ENCODE measurements at regions not wholly inside any gene's neighbourhood (a gene's known extent, or its start where the extent isn't known, plus 50 kb on each side); places are given as distances from the start of the nearest gene placed in this dataset.
"Not testable (repeated sequence)": the region's sequence is repeated elsewhere in the genome, so short reads cannot be mapped to it uniquely, and the experiment has no call there.

- no peak for DNase-seq (ENCODE audit: low read depth)
- H3K27me3 ChIP-seq (ENCODE audit: control insufficient read depth, insufficient read depth, low read length) = no peaks in the 10 kb centered on the region
- CTCF ChIA-PET = no interaction called here
- no peaks in the 10 kb centered on the region for H3K36me3 ChIP-seq (ENCODE audit: control insufficient read depth, insufficient read depth, low read length)
- H3K4me3 ChIP-seq (ENCODE audit: low read depth, low read length) = no peak overlapping the region
- POLR2A ChIA-PET = no interaction called here
- TF ChIP-seq CTCF (IDR thresholded peaks at IDR 0.05; ENCODE audit: insufficient read depth, low read depth, low read length) = no peak
Measured at GRCh38 chr6:15741405-15741804, 78.6 kb upstream of the DTNBP1 start.

GRCh38 chr6:15739867-15740266 is 77.0 kb upstream of the DTNBP1 start:
- Histone ChIP-seq H3K27me3 (ENCODE audit: control insufficient read depth, insufficient read depth, low read length) (no peaks in the 10 kb centered on the region), H3K36me3 (ENCODE audit: control insufficient read depth, insufficient read depth, low read length) (no peaks in the 10 kb centered on the region), H3K4me3 (ENCODE audit: low read depth, low read length) (no peak overlapping the region)
- no peak for TF ChIP-seq CTCF (IDR thresholded peaks at IDR 0.05; ENCODE audit: insufficient read depth, low read depth, low read length)
- POLR2A ChIA-PET = no interaction called here
- CTCF ChIA-PET = no interaction called here
- DNase-seq (ENCODE audit: low read depth) = no peak

- TF ChIP-seq CTCF (IDR thresholded peaks at IDR 0.05; ENCODE audit: insufficient read depth, low read depth, low read length) = no peak
- ChIA-PET CTCF (no interaction called here), POLR2A (no interaction called here)
- Histone ChIP-seq H3K4me3 (ENCODE audit: low read depth, low read length) (no peak overlapping the region), H3K27me3 (ENCODE audit: control insufficient read depth, insufficient read depth, low read length) (no peaks in the 10 kb centered on the region; the same call in 1 of the 2 replicates), H3K36me3 (ENCODE audit: control insufficient read depth, insufficient read depth, low read length) (no peaks in the 10 kb centered on the region)
- DNase-seq (ENCODE audit: low read depth) = no peak
Measured at GRCh38 chr6:15739353-15739752, 76.5 kb upstream of the DTNBP1 start.

- H3K36me3 ChIP-seq (ENCODE audit: control insufficient read depth, insufficient read depth, low read length); POLR2A ChIA-PET; H3K4me3 ChIP-seq (ENCODE audit: low read depth, low read length); CTCF ChIA-PET; H3K27me3 ChIP-seq (ENCODE audit: control insufficient read depth, insufficient read depth, low read length); DNase-seq (ENCODE audit: low read depth): not testable (repeated sequence)
Measured at GRCh38 chr6:15738195-15738594, 75.4 kb upstream of the DTNBP1 start.

- CTCF ChIA-PET = interaction anchor here (0.5 kb wide), 1 partner anchor 285 kb away, joined by 3 read pairs; no protein-coding TSS in a partner anchor
- TF ChIP-seq CTCF (IDR thresholded peaks at IDR 0.05; ENCODE audit: insufficient read depth, low read depth, low read length) = no peak
- H3K4me3 ChIP-seq (ENCODE audit: low read depth, low read length) = no peak overlapping the region
- POLR2A ChIA-PET = no interaction called here
- H3K27me3 ChIP-seq (ENCODE audit: control insufficient read depth, insufficient read depth, low read length) = no peaks in the 10 kb centered on the region; the same call in 1 of the 2 replicates
- DNase-seq (ENCODE audit: low read depth) = no peak
- no peaks in the 10 kb centered on the region for H3K36me3 ChIP-seq (ENCODE audit: control insufficient read depth, insufficient read depth, low read length)
Measured at GRCh38 chr6:15736297-15736696, 73.5 kb upstream of the DTNBP1 start.

GRCh38 chr6:15735567-15736265 is 72.9 kb upstream of the DTNBP1 start:
- TF ChIP-seq CTCF (IDR thresholded peaks at IDR 0.05; ENCODE audit: insufficient read depth, low read depth, low read length) = no peak
- POLR2A ChIA-PET = no interaction called here
- CTCF ChIA-PET = interaction anchor here (0.5 kb wide), 1 partner anchor 286 kb away, joined by 3 read pairs; no protein-coding TSS in a partner anchor
- no peak for DNase-seq (ENCODE audit: low read depth)
- H3K36me3 ChIP-seq (ENCODE audit: control insufficient read depth, insufficient read depth, low read length) = no peaks in the 10 kb centered on the region
- no peaks in the 10 kb centered on the region; the same call in 1 of the 2 replicates for H3K27me3 ChIP-seq (ENCODE audit: control insufficient read depth, insufficient read depth, low read length)
- H3K4me3 ChIP-seq (ENCODE audit: low read depth, low read length) = no peak overlapping the region
